HL-60 (cell line): ENCODE measurements at regions not wholly inside any gene's neighbourhood (a gene's known extent, or its start where the extent isn't known, plus 50 kb on each side); places are given as distances from the start of the nearest gene placed in this dataset.

ENCODE experiments used
- POLR2AphosphoS5 ChIP-seq: IDR thresholded peaks from 2 replicates; pipeline ENCODE4 v1.6.1; 2012; ENCODE audit warnings: low read depth
- SPI1 ChIP-seq: IDR thresholded peaks from 2 replicates; pipeline ENCODE4 v1.6.1; 2012; ENCODE audit warnings: low read depth, mild to moderate bottlenecking, borderline replicate concordance
- TF ChIP-seq, protein P1 (sequence below): IDR thresholded peaks from one replicate; pipeline ENCODE4 v1.5.1; 2011; ENCODE audit warnings: low read length, control low read depth, inconsistent platforms; ENCODE audit not compliant: insufficient read depth
- TF ChIP-seq, protein P2 (sequence below): IDR thresholded peaks from 2 replicates; pipeline ENCODE4 v1.6.1; 2012; ENCODE audit warnings: low read depth; ENCODE audit not compliant: insufficient replicate concordance

DNA sequence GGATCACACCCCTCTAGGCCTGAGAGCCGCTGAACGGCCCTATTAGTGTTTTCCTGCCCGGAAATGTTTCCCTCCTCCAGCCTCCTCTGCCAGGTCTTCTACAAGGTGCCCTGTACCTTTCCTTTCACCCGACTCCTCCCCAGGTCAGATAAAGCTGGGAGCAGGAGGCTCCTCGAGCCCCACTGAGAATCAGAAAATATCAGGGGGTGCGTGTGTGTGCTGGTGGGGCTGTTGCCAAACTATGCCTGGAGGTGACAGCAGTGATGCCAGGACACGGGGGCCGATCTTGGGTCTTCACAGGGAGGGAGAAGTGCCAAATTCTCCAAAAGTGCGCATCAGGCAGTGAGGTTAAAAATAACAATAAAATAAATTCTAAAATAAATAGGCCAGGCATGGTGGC is 222.8 kb upstream of the RREB1 start:
- TF ChIP-seq, protein P1, sequence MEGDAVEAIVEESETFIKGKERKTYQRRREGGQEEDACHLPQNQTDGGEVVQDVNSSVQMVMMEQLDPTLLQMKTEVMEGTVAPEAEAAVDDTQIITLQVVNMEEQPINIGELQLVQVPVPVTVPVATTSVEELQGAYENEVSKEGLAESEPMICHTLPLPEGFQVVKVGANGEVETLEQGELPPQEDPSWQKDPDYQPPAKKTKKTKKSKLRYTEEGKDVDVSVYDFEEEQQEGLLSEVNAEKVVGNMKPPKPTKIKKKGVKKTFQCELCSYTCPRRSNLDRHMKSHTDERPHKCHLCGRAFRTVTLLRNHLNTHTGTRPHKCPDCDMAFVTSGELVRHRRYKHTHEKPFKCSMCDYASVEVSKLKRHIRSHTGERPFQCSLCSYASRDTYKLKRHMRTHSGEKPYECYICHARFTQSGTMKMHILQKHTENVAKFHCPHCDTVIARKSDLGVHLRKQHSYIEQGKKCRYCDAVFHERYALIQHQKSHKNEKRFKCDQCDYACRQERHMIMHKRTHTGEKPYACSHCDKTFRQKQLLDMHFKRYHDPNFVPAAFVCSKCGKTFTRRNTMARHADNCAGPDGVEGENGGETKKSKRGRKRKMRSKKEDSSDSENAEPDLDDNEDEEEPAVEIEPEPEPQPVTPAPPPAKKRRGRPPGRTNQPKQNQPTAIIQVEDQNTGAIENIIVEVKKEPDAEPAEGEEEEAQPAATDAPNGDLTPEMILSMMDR = no peak
- TF ChIP-seq, protein P2, sequence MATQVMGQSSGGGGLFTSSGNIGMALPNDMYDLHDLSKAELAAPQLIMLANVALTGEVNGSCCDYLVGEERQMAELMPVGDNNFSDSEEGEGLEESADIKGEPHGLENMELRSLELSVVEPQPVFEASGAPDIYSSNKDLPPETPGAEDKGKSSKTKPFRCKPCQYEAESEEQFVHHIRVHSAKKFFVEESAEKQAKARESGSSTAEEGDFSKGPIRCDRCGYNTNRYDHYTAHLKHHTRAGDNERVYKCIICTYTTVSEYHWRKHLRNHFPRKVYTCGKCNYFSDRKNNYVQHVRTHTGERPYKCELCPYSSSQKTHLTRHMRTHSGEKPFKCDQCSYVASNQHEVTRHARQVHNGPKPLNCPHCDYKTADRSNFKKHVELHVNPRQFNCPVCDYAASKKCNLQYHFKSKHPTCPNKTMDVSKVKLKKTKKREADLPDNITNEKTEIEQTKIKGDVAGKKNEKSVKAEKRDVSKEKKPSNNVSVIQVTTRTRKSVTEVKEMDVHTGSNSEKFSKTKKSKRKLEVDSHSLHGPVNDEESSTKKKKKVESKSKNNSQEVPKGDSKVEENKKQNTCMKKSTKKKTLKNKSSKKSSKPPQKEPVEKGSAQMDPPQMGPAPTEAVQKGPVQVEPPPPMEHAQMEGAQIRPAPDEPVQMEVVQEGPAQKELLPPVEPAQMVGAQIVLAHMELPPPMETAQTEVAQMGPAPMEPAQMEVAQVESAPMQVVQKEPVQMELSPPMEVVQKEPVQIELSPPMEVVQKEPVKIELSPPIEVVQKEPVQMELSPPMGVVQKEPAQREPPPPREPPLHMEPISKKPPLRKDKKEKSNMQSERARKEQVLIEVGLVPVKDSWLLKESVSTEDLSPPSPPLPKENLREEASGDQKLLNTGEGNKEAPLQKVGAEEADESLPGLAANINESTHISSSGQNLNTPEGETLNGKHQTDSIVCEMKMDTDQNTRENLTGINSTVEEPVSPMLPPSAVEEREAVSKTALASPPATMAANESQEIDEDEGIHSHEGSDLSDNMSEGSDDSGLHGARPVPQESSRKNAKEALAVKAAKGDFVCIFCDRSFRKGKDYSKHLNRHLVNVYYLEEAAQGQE = no peak
- TF ChIP-seq SPI1 = no peak
- no peak for TF ChIP-seq POLR2AphosphoS5
